ENCODE measurements at regions not wholly inside any gene's neighbourhood (a gene's known extent, or its start where the extent isn't known, plus 50 kb on each side); places are given as distances from the start of the nearest gene placed in this dataset.
"Not testable (repeated sequence)": the region's sequence is repeated elsewhere in the genome, so short reads cannot be mapped to it uniquely, and the experiment has no call there.

DNA sequence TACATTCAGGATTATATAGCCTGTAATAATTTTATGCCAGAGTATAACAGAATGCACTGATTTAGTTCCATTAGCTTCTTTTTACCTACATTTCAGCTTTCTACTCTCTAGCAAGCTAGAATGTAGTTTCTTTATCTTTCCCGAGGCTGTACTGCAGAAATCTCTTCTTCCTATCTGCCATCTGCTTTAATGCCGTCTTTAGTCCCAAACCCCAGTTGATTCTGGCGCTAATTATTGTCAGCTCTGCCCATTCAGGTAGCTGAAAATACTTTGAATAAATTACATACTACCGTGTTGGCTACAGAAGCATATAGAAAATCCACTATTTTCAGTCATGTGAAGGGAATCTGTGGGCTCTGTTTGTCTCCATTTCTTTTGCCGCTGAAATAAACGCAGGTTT is 706.7 kb downstream of the NTRK3 start:
- no peak for DNase-seq
- TF ChIP-seq, protein P1, sequence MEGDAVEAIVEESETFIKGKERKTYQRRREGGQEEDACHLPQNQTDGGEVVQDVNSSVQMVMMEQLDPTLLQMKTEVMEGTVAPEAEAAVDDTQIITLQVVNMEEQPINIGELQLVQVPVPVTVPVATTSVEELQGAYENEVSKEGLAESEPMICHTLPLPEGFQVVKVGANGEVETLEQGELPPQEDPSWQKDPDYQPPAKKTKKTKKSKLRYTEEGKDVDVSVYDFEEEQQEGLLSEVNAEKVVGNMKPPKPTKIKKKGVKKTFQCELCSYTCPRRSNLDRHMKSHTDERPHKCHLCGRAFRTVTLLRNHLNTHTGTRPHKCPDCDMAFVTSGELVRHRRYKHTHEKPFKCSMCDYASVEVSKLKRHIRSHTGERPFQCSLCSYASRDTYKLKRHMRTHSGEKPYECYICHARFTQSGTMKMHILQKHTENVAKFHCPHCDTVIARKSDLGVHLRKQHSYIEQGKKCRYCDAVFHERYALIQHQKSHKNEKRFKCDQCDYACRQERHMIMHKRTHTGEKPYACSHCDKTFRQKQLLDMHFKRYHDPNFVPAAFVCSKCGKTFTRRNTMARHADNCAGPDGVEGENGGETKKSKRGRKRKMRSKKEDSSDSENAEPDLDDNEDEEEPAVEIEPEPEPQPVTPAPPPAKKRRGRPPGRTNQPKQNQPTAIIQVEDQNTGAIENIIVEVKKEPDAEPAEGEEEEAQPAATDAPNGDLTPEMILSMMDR (IDR thresholded peaks at IDR 0.05): no peak
- Mint-ChIP-seq H3K27ac (no peak overlapping the region), H3K4me3 (no peak overlapping the region), H3K36me3 (ENCODE audit: low read depth) (no peaks in the 10 kb centered on the region), H3K27me3 (peaks cover 1% of the 10 kb centered on the region), H3K4me1 (ENCODE audit: low read depth) (no peaks in the 10 kb centered on the region), H3K9me3 (peaks cover 2% of the 10 kb centered on the region)
- intact Hi-C loops (cut with micrococcal nuclease): no loop called here
- POLR2A ChIA-PET: no interaction called here
- no peak for ATAC-seq
- CTCF ChIA-PET: no interaction called here

DNA sequence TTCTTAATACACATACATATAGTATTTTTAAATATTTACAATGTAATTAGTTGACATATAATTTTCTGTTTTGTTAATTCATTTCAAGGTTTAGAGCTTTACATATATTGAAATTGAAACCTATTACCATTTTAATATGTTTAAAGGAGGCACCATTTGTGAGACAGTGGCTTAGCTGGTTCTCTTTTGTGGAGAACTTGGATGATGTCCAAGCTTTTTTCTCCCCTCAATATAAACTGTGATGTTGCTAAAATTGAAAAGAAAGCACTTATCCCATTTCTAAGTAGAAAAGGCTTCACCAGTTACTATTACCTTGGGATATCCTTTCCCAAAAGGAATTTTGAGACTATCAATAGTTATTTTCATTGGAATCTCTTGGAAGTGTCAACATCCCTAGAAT is 707.2 kb downstream of the NTRK3 start:
- Mint-ChIP-seq H3K4me1 (ENCODE audit: low read depth) (no peaks in the 10 kb centered on the region), H3K36me3 (ENCODE audit: low read depth) (no peaks in the 10 kb centered on the region), H3K9me3 (peaks cover 2% of the 10 kb centered on the region), H3K27me3 (peaks cover 1% of the 10 kb centered on the region), H3K4me3 (no peak overlapping the region), H3K27ac (no peak overlapping the region)
- CTCF ChIA-PET: no interaction called here
- ATAC-seq (no peak), DNase-seq (no peak)
- intact Hi-C loops (cut with micrococcal nuclease): no loop called here
- TF ChIP-seq, protein P1 (IDR thresholded peaks at IDR 0.05): no peak
- POLR2A ChIA-PET: no interaction called here

DNA sequence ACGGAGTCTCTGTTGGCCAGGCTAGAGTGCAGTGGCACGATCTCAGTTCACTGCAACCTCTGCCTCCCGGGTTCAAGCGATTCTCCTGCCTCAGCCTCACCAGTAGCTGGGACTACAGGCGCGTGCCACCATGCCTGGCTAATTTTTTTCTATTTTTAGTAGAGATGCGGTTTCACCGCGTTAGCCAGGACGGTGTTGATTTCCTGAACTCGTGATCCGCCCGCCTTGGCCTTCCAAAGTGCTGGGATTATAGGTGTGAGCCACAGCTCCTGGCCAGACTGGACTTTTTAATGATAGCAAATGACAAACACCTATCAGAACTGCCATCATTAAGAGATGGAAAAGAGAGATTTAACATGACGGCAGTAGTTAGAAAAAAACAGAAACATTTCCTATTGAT is 707.9 kb downstream of the NTRK3 start:
- ATAC-seq; DNase-seq; H3K4me3 Mint-ChIP-seq; POLR2A ChIA-PET; H3K36me3 Mint-ChIP-seq (ENCODE audit: low read depth); CTCF ChIA-PET; H3K9me3 Mint-ChIP-seq; H3K27ac Mint-ChIP-seq; H3K27me3 Mint-ChIP-seq; intact Hi-C loops (cut with micrococcal nuclease); H3K4me1 Mint-ChIP-seq (ENCODE audit: low read depth): not testable (repeated sequence)

- DNase-seq (no peak), ATAC-seq (no peak)
- H3K36me3 Mint-ChIP-seq (ENCODE audit: low read depth): no peaks in the 10 kb centered on the region
- no peak overlapping the region for H3K4me3 Mint-ChIP-seq
- CTCF ChIA-PET: no interaction called here
- no peaks in the 10 kb centered on the region for H3K9me3 Mint-ChIP-seq
- TF ChIP-seq, protein P1 (IDR thresholded peaks at IDR 0.05): no peak
- POLR2A ChIA-PET: no interaction called here
- no peak overlapping the region for H3K27ac Mint-ChIP-seq
- intact Hi-C loops (cut with micrococcal nuclease): no loop called here
- H3K27me3 Mint-ChIP-seq: no peaks in the 10 kb centered on the region
- H3K4me1 Mint-ChIP-seq (ENCODE audit: low read depth): no peaks in the 10 kb centered on the region
These were observed 708.9 kb downstream of the NTRK3 start for GRCh38 chr15:87547470-87548181.

DNA sequence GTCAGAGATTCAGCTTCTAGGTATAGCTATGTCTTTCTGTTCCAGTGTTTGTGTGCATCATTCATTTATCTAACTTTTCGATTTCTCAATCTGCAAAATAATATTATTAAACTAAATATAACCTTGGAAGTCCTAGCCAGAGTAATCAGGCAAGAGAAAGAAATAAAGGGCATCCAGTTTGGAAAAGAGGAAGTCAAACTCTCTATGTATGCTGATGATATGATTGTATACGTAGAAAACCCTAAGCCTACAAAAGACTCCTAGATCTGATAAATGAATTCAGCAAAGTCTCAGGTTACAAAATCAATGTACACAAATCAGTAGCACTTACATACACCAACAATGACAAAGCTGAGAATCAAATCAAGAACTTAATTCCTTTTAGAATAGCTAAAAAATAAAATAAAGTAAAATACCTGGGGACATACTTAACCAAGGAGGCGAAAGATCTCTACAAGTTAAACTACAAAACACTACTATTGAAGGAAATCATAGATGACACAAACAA is 718.2 kb downstream of the NTRK3 start:
- ATAC-seq: no peak
- Mint-ChIP-seq H3K9me3 (peaks cover 9% of the 10 kb centered on the region), H3K4me3 (no peak overlapping the region), H3K4me1 (ENCODE audit: low read depth) (no peaks in the 10 kb centered on the region), H3K36me3 (ENCODE audit: low read depth) (no peaks in the 10 kb centered on the region), H3K27ac (no peak overlapping the region), H3K27me3 (no peaks in the 10 kb centered on the region)
- DNase-seq: no peak
- TF ChIP-seq, protein P1 (IDR thresholded peaks at IDR 0.05): no peak
- ChIA-PET CTCF (no interaction called here), POLR2A (no interaction called here)
- intact Hi-C loops (cut with micrococcal nuclease): no loop called here
